ENCODE measurements at regions not wholly inside any gene's neighbourhood (a gene's known extent, or its start where the extent isn't known, plus 50 kb on each side); places are given as distances from the start of the nearest gene placed in this dataset.

DNA sequence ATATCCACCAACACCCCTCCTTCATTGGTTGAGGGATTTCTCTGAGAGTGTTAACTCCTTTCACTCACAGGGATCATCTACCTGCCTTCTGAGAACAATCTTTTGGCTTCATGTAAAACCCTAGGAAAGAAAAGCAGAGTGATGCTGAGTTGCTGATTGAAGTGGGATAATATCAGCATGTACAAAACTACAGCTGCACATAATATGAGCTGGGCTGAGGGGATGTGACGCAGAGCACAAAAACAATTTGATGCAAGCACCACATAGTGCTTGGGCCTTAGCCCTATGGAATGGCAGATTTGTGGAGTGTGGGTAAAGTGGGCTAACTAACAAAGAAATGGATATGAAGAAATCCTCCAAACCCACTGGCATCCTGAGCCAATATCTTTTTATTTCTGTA lies 267.6 kb upstream of the KCNH8 start:
- DNase-seq = no peak

DNA sequence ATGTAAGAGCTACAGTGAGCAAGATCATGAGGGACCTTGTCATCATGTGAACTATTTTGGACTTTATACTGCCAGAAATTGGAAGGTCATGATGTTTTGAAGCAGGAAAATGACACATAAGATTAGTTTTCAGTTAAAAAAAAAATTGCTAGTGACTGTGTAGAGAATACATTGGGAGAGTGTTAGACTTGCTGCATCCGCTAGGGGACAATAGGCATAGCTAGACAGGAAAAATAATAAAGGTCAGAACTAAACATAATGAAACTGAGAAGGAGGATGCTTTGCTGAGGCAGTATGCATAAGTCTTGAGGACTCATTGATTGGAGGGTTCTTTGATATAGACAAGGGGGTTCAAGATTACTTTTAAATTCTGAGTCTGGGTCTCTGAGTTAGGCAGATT lies 275.8 kb upstream of the KCNH8 start:
- no peak for DNase-seq

DNA sequence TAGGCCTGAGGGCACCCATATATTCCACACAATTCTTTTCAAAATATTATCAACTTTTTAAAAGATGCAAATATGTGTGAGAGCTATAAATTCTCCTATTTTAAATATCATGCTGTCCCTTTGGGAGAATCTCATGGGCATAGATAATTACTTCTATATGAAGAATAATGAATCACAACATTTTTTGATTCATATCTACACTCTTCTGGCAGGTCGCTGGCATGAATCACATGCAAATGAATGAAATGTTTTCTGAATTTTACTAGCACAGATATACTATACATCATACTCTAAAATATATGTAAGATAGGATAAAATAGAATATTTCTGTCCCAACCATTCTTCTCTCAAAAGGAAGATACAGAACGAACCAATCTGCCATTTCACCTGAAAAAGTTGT lies 277.7 kb upstream of the KCNH8 start:
- DNase-seq = no peak

DNA sequence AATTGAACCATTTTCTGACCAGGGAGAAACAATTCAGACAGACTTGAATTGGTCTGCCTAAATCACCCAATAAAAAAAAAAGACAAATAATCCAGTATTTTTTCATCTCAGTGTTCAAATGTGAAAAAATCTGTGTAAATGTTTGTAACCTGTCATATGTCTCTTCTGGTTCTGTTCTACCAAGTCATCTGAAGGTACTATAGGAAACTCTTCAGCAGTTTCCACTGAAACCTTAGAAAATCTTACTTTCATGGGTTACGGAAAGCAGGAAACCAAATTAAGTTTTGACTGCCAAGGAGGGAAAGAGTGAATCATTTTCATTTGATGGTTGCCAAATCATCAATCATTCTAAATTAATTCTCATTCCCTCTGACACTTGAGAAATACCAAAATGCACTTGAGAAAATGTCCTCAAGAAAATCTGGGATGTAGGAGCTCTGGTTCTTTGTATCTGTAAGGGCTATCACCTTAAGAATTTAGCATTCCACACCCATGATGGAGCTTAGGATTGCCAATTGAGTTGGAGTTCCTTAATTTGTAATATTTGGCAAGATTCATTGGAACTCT lies 278.2 kb upstream of the KCNH8 start:
- no peak for DNase-seq

DNA sequence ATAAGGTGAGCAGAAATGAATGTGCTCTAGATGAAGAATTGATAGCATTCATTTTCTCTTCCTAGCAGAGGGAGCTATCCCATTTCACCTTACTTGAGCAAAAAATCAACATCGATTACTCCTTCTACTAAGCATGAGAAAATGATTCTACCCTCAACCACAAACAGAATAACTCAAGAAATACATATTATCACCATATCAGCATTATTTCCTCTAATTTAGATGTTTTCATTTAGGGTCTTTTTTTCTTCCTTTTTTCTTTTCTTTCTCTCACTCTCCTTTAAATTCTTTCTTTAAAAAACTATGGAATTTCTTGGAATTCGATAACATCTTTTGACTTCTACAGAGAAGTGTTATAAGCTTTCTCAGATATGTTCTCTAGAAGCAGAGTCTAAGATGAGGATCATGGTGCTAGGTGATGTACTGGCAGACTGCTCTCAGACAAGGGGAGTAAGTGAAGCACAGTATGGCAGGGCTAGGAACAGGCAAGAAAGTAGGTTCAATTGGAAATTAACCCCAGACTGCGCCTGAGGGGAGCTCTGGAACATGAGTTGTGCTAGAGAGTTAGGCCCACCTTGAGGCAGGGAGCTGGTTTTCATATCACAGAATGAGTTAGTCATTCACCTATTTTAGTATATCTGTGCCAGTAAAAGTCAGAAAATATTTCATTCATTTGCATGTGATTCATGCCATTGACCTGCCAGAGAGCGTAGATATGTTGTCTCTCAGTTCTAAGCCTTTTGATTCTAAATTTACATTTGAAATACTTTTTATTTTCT lies 279.2 kb upstream of the KCNH8 start:
- no peak for DNase-seq

DNA sequence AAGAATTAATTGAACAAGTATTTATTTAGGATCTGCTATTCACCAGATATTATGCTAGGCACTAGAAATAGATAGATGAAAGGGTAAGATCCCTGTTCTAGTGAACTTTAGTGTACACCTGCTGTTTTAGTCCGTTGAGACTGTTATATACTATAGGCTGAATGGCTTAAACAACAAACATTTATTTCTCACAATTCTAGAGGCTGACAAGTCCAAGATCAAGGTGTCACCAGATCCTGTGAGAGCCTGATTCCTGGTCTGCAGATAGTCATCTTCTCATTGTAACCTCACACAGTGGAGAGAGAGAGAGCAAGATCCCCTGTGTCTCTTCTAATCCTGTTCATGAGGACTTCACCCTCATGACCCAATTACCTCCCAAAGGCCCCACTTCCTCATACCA lies 281.4 kb upstream of the KCNH8 start:
- DNase-seq = no peak

DNA sequence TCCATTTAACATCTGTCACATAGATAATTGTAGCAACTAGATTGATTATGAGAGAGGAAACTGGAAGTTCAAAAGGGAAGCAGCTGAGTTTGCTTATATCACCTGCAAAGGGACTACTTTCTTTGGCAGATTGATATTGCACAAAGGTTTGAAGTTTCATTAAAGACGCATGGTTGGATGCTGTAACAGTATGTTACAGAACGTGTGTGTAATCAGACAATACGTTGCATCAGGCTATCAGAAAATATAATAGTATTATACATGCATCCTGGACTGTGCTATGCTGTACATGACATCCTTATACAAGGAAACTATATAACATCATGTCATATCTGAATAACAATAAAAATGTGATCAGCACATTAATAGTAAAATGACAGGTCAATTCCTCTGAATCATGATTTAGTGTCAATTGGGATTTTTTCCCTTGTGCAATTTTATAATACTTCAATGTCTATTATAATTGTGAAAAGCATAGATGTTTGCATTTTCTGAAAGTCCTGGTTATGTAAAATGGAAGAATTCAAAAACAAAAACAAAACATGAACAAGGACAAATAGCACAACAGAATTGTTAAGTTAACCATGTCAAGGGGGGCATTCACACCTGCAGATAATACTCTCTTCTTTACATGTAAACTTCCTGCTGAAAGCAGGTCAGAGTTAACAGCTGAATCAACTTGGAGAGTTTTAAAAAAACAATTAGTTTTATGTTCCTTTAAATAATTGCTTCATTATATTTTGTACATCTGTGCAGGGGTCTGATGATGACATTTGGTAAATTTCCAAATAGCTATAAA lies 283.2 kb upstream of the KCNH8 start:
- no peak for DNase-seq

DNA sequence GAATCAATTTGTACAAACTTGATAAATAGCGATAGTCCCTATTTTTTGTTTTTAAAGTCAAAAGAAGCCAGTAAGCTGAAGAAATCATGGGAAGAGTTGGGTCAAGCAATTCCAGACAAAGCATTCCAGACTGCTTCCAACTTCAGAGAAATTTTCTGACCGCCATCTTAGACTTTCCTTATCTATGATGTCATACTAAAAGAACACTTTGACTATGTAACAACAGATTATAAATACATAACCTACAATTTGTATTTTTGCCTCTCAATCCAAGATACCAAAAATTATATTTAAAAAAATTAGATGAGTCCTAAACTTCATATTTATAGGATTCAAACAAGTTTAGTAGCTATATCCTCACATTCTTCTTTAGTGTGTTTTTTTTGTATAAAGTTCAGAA lies 286.2 kb upstream of the KCNH8 start:
- DNase-seq = no peak

DNA sequence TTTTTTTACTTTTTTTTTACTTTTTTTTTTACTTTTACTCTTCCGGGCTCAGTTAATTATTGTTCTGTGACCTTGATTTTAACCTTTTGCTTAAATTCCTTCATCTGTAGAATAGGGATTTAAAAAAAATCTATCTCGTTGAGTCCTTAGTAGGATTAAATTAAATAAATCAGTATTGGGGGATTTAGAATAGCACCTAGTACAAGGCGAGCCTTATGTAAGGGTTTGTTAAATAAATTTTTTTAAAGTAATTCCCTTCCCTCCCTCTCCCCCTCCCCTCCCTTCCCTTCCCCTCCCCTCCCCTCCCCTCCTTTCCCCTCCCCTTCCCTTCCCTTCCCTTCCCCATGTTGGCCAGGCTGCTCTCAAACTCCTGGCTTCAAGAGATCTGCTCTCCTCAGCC lies 287.2 kb upstream of the KCNH8 start:
- DNase-seq = no peak

DNA sequence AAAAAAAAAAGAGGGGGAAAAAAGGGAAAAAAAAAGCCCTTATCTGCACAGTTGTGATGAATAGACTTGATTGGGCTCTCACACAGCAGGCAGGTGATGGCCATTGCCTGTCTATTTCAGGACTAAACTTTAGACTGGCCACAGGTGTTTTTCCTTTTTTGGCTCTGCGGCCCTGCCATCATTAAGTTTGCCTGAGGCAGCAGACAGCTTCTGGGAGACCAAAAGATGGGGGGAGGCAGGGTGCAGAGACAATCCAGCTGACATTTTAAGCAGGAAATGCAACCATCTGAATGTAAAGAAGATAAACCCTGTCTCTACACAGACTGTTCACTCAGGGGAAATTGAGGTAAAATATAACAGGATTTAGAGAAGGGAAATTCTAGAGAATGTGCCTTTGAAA lies 295.0 kb upstream of the KCNH8 start:
- DNase-seq = no peak

DNA sequence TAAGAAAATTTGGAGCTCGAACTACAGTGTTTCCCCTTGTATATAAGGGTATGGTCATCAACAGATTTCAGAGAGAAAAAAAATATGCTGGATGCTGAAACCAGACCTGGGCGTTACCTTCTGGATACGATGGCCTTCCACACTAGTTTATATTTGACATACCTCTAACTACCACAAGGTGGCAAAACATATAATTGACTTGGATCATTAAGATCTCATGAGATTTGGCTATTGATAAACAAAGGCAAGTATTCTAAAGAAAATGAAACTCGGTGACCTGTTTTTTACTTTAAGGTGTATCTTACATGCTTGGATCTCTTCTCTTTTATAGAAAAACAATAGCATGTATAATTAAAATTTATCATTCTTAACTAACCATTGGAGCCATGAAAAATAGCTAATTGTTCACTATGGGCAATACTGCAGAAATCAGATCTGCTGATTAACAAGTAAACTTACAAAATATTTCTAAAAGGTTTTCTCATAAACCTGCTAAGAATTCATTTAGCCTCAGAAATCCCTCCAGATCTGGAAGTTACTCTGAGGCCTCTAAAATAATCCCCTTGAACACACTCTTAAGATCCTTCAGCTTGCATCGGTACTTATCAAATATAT lies 300.6 kb upstream of the KCNH8 start:
- DNase-seq = no peak

DNA sequence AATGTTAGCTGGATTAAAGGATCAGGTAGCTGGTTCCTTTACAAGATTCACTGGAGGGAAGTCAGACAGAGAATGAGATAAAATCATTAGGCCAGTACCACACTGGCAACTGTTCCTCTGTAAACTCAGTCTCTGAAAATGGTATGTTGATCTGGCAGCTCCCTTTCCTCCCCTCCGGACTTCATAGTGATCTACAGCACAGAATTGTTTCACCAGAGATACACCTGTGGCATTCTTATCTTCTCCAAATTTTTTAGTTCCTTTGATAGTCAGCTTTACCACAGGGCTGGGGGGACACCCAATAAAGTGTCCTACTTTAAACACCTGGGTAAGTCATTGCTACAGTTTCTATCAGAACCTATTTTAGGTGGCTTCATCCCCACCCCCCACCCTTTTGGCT lies 304.3 kb upstream of the KCNH8 start:
- DNase-seq = no peak

DNA sequence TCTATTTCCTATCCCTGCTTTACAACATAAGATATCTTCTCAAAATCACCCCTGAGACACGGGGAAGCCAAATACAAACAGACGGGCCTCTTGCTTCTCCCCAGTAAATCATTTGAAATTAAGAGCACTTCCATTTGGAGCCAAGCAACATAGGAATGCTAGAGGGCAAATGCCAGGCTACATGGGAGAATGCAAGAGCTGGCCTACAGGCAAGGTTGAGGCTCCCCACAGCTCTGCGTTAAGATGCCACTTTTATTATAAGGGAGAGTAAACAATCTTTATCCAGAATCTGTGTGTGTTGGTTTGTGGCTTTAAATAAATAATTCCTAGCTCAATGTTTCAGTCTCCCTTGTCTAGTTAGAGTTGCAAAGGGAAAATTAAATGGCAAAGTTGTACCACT lies 305.1 kb upstream of the KCNH8 start:
- DNase-seq = no peak

DNA sequence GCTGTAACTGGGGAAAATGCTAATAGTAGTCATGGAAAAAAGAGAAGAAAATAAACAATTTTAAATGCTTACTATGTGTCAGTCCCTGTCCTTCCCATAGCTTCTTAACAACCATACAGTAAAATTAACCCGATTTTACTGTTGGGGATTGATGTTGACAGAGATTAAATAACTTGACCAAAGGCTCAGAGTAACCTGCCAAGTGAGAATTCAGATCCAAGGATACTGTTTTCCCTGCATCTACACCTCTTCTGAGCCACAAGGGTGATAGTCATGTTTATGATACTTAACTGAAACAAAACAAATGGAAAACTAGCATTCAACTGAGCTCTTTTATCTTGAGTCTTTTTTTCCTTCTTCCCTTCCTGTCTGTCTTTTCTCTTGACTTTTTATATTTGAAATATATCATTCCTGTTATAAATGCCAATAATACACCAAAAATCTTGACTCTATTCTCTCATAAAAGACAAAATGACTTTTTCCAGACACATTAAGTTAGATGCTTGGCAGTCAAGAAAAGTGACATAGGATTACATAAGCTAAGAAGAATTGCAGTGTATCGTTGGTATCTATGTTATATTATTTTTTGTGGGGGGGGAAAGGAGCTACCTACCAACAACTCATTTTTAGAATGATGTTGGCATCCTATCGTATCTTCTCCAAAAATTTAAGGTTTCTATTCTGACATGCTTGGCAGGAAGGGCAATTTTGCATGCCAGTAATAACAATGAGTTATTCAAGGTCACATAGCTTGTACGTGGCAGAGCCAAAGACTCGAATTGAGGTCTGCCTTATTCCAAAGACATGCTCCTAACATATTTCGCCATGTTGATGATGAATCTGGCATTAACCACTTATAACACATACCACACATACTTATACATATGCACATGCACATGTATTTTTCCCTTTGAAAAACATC lies 306.6 kb upstream of the KCNH8 start:
- no peak for DNase-seq

DNA sequence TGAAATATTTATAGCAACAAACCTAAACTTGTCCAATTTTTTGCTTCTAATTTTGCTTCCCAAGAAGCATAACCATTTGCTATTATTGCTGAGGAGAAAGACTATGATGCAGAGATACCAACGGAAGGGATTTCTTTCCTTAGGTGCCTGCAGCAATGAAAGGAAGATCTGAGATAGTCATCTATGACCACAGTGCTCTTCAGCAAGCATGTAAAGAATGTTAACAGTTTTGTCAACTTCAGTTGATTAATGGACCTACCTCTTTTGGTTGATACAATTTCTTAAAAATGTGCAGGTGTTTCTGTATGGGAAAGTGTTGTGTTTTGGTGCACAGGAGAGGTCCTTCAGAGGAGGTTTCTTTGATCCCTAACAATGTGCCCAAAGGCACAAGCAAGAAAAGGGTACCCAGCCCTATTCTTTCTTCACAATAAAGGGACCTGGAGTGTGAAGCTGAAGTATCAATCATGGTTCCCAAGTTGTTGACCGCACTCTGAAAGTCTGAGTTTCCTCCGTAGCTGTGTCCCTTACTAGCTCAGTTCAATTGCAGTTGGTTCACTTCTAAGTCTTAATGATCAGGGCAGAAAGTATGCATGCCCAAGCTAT lies 307.7 kb upstream of the KCNH8 start:
- no peak for DNase-seq

DNA sequence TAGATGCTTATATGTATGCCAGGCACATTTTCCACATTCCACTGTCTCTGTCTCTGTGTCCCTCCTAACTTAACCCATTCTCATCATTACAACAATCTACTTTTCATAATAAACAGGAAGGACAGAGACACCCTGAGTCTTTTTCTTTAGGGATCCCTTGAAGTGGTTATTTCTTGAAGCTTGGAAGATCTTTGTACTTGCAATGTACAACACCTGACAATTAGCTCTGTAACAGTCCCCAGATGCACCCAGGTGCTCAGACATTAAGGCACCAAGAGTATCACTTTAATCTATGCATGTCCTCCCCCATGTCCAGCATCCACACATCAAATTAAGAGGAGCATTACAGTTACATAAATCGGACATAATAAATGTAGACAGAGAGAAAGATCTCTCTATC lies 309.6 kb upstream of the KCNH8 start:
- DNase-seq = no peak

DNA sequence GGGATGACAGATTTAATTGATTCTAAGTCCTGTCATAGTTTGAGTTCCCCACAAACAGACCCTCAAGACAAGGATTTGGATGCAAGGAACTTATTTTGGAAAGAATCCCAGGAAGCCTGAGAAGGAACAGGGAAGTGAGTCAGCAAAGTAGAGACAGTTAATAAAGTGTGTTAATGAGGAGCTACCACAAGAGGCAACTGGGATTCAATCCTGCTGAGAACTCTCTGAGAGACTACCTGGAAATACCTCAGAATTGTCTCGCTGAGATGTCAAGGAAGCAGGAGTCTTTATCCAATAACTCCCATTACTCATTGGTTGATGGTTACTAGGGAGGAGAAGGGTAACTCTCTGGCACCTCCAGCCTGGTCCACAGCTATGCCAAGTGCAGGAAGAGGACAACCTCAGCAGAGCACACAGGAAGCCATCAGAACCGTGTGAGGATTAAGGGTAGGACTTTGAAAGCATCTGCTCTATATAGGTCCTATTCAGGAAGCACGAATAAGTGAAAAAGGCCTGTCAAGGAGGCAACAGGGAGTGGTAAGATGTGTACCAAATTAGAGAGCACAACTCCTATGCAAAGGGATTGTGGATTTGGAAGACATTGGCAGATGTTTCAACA lies 311.1 kb upstream of the KCNH8 start:
- no peak for DNase-seq

DNA sequence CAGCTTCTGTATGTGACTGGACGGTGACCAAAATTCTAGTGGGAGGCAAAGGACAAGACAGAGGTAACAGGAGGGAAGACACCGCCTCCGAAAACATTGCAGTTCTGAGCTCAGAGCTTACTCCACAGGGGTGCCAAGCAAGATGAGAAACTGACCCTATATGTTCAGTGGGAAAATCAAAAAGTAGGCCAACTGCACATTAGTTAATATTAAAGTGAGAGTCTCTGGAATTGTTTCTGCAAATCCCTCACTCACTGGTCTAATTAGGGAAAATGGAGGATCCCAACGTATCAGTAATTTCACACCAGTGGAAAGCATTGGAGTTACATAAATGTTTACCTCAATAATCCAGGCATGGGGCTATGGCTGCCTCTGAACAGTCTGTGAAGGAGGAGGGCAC lies 313.3 kb upstream of the KCNH8 start:
- no peak for DNase-seq

DNA sequence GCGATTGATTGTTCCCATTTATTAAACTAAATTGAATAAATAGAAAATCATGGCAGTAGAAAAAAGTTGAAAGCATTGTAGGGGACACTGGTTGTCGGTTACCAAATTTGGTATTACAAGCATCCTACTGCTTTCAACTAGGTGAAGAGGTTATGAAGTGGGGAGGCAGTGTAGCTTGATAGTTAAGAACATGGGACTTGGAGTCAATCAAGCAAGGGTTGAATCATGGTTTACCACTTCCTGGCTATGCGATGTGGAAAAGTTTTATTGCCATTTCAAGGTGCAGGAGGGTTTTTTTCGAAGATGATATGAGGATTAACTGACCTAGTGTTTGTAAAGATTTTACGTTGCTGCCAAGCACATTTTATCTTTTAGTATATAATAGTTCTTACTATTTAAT lies 318.2 kb upstream of the KCNH8 start:
- no peak for DNase-seq

DNA sequence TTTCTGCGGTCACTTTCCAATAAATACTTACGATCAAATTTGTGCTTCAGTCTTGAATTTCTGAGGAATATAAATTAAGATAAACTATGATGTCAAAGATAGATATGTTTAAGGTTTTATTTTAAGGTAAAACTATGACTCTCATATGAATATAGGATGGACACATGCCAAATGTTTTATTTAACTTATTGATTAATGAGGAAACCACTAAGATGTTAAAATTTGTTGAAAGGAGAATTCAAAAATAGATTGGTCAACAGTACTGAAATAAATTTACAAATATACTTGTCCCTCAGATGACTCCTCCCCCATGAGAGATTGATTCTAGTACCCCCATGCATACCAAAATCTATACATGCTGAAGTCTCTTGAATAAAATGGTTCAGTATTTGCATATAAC lies 319.7 kb upstream of the KCNH8 start:
- DNase-seq = no peak

DNA sequence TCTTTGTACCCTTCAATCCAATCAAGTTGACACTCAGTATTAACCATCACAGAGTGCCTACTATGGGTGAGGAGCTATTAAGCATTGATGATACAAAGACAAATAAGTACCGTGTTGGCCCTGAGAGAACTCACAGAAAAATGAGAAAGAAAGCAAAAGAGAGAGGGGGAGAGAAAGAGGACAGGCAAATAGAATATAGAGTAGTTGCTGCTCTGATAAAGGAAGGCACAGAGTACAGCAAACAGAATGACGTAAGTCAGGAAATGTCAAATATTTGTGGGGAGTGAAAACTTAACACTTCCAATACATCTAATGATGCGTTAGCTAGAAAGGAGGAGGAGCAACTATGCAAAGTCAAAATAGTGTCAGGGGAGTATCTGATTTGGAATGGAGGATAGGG lies 320.6 kb upstream of the KCNH8 start:
- no peak for DNase-seq

DNA sequence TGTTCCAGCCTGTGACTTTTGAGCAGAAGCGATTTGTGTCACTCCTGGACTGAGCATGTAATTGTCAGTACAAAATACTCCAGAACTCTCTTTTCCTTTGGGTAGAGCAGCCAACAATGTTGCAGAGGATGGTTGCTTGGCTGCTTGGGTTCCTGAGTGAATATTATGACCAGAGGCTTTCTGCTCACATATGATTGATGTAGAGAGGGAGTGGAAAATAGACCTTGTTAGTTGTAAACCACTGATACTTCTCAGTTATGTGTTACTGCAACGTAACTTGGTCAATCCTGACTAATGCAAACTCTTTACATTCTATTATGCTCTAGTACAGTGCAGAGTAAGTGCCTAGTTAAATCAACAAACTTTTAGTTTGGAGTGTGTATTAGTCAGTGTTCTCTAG lies 322.6 kb upstream of the KCNH8 start:
- no peak for DNase-seq
